ENCODE measurements at regions not wholly inside any gene's neighbourhood (a gene's known extent, or its start where the extent isn't known, plus 50 kb on each side); places are given as distances from the start of the nearest gene placed in this dataset.

DNA sequence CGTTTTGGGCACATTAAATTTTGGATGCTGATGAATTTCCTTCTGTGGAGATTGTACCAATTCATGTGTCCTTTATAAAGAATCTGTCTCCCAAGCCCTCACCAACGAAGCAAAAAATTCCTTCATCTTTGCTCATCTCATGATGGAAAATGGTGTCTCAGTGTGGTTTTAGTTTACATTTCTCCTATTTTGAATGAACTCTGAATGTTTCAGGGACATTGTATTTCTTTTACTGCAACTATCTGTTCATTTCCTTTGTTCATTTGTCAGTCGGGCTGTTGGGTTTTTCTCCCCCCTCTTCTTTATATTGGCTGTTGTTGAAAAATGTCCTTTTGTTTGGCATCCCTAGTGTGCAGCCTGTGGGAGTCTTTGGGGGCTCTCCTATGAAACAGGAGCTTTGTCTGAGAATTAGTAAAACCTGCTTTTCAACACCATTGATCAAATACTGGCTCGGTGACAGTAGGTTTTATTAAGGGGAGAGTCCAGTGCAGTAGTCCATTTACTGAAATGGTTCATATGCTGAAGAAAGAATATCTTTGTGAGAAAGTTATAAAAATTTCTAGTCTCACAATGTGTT lies 91.3 kb upstream of the C1QTNF9B start:
- no peaks in the 10 kb centered on the region for H3K36me3 Mint-ChIP-seq
- H3K27ac Mint-ChIP-seq: no peak overlapping the region
- H3K4me1 Mint-ChIP-seq: no peaks in the 10 kb centered on the region
- H3K9me3 Mint-ChIP-seq: no peaks in the 10 kb centered on the region
- no peak overlapping the region for H3K4me3 Mint-ChIP-seq
- no peak for DNase-seq
- CTCF ChIA-PET: no interaction called here
- peaks cover 38% of the 10 kb centered on the region for H3K27me3 Mint-ChIP-seq

DNA sequence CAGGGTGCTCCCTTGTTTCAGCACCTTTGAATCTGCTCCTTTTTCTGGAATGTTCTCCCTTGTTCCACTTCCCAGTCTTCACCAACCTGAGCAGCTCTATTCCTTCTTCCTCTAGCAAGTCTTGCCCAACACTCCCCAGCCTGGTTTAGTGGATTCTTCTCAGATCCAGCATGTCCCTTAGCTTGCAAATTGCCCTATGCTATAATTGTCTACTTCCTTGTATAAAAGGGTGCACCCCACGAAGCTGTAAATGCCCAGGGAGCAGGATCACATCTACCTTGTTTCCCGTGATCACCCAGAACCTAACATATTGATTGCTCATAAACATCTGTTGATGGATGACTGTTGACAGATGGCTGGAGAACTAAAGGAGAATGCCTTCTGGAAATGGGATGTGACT lies 93.2 kb upstream of the C1QTNF9B start:
- CTCF ChIA-PET: no interaction called here
- no peak for DNase-seq
- no peaks in the 10 kb centered on the region for H3K9me3 Mint-ChIP-seq
- no peaks in the 10 kb centered on the region for H3K36me3 Mint-ChIP-seq
- peaks cover 27% of the 10 kb centered on the region for H3K27me3 Mint-ChIP-seq
- no peak overlapping the region for H3K4me3 Mint-ChIP-seq
- H3K4me1 Mint-ChIP-seq: peaks cover 3% of the 10 kb centered on the region
- no peak overlapping the region for H3K27ac Mint-ChIP-seq

DNA sequence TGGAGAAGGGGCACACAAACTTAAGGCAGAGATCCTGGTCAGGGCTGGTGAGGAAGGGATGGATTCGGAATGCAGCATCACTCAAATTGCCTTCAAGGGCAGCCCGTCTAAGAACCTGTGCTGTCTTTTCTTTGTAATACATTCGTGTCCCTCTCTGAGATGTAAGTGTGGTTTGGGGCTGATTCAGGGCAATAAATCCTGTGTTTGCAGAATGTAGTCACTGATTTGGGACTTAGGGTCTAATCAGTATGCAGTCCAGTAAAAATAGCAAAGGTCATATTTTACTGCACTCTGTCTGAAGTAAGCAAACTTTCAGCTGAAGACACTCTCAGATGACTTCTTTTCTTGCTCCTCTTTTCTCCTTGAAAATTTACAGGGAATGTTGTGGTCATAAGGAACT lies 93.8 kb upstream of the C1QTNF9B start:
- CTCF ChIA-PET: no interaction called here
- H3K4me3 Mint-ChIP-seq: no peak overlapping the region
- peaks cover 22% of the 10 kb centered on the region for H3K27me3 Mint-ChIP-seq
- peaks cover 10% of the 10 kb centered on the region for H3K4me1 Mint-ChIP-seq
- no peaks in the 10 kb centered on the region for H3K36me3 Mint-ChIP-seq
- DNase-seq: no peak
- no peak overlapping the region for H3K27ac Mint-ChIP-seq
- H3K9me3 Mint-ChIP-seq: no peaks in the 10 kb centered on the region

DNA sequence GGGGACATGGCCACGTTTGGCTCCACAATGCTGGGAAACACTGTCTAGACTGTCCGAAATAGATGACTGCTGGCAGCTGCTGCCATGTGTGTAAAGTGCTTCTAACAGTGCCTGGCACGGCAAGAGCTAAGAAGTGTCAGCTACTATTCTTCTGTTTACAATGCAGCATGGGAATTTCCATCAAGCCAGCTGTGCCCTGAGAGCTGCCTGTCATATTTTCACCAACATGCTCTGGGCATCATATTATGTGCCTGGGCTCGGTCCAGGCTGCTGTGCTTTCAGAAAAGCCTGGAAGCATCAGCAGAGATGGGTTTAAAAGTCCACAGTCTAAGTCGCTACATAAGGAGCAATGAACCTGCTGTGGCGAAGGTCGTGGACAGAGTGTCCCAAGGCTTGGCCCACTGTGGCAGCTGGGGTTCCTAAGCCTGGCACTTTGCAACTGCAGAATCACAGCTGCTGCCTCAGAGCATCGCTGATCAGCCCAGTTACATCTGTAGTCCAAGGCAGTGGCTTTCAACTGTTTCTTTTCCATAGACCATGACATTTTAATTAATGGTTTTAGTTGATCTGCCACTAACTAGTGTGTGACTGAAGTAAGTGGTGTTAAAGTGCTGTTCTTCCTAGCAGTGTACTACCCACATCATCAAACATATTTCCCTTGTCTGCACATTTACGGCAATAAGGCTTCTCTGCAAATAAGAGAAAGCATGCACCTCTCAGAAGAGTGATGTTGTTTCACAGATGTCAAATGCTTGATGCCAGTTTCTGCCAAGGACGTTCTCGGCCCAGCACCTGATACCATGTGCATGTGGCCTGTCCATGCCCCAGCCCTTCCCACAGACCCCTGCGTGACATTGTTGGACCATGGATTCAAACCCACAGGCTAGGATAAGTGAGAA lies 95.7 kb upstream of the C1QTNF9B start:
- H3K9me3 Mint-ChIP-seq: no peaks in the 10 kb centered on the region
- peaks cover 2% of the 10 kb centered on the region for H3K36me3 Mint-ChIP-seq
- peaks cover 22% of the 10 kb centered on the region for H3K27me3 Mint-ChIP-seq
- H3K27ac Mint-ChIP-seq: no peak overlapping the region
- DNase-seq: no peak
- no peak overlapping the region for H3K4me3 Mint-ChIP-seq
- CTCF ChIA-PET: no interaction called here
- H3K4me1 Mint-ChIP-seq: peaks cover 11% of the 10 kb centered on the region

DNA sequence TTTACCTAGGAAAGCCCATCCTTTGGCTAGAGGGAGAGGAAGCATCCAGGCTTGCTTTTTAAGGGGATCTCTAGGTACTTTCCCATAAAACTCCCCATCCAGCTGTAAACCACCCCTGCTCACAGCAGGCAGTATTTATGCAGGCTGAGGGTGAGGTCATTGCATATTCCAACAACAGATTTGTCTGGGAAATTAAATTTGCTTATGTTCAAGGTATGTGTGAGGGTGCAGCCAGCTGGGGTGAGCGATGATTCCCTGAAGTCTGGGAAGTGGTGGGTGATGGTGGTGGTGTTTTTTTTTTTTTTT lies 96.3 kb upstream of the C1QTNF9B start:
- Mint-ChIP-seq H3K4me3 (no peak overlapping the region), H3K4me1 (peaks cover 11% of the 10 kb centered on the region), H3K36me3 (peaks cover 2% of the 10 kb centered on the region), H3K9me3 (no peaks in the 10 kb centered on the region), H3K27me3 (peaks cover 22% of the 10 kb centered on the region), H3K27ac (no peak overlapping the region)
- CTCF ChIA-PET: no interaction called here
- DNase-seq: no peak

DNA sequence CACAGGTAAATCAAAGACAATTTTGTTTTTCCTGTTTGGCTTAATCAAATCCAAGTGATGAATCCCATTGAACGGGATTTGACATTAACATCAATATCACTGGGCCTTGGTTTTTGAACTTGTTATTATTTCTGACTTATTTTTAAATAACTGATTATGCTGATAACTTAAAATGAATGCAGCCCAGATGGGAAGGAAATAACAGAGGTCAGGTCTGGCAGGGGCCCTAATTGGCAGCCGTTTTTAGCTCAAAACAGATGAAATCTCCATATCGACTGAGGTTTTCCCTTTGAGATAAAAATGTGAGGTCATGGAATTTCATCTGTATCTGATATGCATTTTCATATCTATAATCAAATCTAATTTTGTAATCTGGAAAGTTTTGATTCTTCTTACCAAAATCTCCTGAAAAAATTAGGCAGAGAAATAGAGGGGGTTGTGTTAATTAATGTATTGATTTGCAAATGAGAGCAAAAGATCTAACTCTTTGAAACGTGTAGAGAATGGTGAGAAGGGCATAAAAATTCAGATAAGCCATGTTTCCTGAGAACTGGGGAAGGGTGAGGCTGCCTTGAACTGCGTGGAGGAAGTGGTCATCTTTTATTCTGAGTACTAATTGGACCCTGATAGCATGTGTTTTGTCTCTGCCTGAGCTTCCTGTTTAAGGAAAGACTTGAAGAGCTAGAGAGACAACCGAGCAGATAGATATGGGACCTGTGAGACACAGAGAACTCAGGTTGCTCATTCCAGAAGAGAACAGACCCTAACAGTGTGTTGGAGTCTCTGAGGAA lies 98.2 kb upstream of the C1QTNF9B start:
- H3K9me3 Mint-ChIP-seq: no peaks in the 10 kb centered on the region
- CTCF ChIA-PET: no interaction called here
- H3K4me1 Mint-ChIP-seq: peaks cover 11% of the 10 kb centered on the region
- DNase-seq: no peak
- H3K36me3 Mint-ChIP-seq: peaks cover 2% of the 10 kb centered on the region
- no peak overlapping the region for H3K4me3 Mint-ChIP-seq
- no peak overlapping the region for H3K27ac Mint-ChIP-seq
- H3K27me3 Mint-ChIP-seq: peaks cover 12% of the 10 kb centered on the region

DNA sequence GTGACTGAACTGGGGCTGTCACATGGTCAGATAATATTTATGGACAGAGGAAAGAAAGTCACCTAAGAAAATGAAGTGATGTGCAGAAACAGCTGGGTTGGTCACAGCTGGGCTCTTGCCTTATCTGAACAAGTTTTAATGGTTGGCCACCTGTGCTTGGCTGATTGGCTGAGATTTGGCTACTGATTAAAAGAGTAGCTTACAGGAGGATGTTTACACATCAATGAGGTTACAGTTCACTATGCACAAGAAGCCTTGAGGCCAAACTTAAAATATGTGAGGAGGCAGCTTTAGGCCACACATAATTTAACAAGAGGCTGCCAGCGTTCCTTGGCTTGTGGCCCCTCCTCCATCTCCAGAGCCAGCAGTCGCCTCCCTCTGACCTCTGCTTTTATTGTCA lies 99.2 kb upstream of the C1QTNF9B start:
- CTCF ChIA-PET: no interaction called here
- Mint-ChIP-seq H3K9me3 (no peaks in the 10 kb centered on the region), H3K36me3 (peaks cover 2% of the 10 kb centered on the region), H3K4me3 (no peak overlapping the region), H3K27ac (no peak overlapping the region), H3K27me3 (peaks cover 4% of the 10 kb centered on the region), H3K4me1 (peaks cover 11% of the 10 kb centered on the region)
- DNase-seq: no peak

DNA sequence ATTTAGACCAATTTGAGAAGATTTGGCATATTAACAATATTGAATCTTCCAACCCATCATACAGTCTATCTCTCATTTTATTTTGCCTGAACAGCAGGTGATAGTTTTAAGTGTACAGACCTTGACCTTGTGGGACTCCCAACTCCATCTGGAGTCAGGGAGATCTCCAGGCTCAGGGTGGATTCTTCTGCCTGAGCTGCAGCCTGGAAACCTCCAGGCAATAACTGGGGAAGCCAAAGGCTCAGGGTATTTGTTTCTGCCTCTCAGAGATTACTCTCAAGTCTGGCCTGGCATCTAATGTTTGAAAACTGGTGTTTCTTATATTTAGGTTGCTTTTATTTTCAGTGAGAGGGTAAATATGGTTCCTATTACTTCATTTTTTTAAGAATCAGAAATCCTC lies 102.1 kb upstream of the C1QTNF9B start:
- H3K36me3 Mint-ChIP-seq: peaks cover 2% of the 10 kb centered on the region
- DNase-seq: no peak
- no peak overlapping the region for H3K4me3 Mint-ChIP-seq
- peaks cover 6% of the 10 kb centered on the region for H3K27me3 Mint-ChIP-seq
- no peaks in the 10 kb centered on the region for H3K9me3 Mint-ChIP-seq
- CTCF ChIA-PET: no interaction called here
- H3K4me1 Mint-ChIP-seq: peaks cover 11% of the 10 kb centered on the region
- H3K27ac Mint-ChIP-seq: no peak overlapping the region

DNA sequence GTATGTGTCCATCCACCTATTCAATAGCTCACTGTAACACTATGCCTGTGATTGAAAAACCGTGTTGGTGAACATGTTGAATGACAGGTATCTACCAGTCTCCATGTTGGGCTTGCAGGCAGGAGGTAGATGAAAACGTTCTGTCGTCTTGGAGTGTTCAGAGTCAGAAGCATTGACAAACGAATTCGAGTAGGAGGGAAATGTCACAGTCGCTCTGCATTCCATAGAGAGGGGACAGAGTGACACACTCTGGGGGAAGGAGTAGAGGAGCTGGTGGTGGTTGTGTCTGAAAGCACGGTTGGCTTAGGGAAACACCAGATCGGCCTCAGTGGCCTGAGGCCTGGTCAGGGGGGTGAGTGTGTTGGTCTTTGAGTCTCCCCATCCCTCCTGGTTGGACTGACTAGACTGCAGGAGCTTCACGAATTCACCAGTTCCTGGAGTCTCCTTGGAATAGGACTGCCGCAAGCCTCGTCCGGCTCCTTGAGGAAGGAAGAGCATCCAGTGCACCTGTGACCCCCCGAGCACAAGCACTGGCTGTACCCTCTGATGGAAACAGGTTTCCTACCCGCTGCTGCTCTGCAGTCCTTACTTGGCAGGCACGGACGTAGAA lies 105.0 kb upstream of the C1QTNF9B start:
- no peaks in the 10 kb centered on the region for H3K9me3 Mint-ChIP-seq
- H3K27ac Mint-ChIP-seq: no peak overlapping the region

DNA sequence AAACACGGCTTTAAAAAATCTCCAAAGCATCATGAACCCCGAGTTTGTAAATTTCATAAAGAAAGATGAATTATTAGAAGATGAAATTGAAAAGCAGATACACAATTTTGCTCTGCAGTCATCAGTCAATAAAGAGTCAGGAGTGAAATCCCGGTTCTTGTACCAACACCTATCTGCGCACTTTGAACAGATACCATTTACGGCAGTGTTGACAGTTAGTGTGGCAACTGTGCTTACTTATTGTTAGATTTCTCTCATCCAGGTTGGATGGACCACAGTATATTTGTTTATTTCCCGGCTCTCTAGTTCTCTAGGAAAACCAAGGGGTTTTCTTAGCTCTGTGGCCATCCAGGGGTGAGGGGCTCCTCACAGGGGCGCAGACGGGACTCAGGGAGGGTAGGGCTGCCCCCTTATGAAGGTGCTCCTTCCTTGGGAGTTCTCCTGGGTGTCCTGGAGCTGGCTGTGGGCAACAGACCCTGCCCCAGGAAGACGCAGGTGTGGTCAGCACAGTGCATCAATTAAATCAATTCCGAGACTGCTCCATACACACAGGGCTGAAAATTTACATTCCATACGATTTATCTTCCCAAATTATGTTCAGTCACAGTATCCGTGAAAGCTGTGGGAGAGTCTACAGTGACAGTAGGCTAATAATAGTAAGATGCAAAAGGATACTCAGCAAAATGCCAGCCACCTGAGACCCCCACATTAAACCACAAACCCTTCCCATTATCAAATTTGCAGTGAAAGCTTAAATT lies 107.0 kb upstream of the C1QTNF9B start:
- Mint-ChIP-seq H3K9me3 (no peaks in the 10 kb centered on the region), H3K4me3 (no peak overlapping the region), H3K4me1 (no peaks in the 10 kb centered on the region), H3K36me3 (no peaks in the 10 kb centered on the region), H3K27ac (no peak overlapping the region), H3K27me3 (peaks cover 24% of the 10 kb centered on the region)
- no peak for DNase-seq
- CTCF ChIA-PET: interaction anchor here (1.2 to 1.4 kb wide), 2 partner anchors 9 to 83 kb away, joined by 3 to 4 read pairs; no protein-coding TSS in a partner anchor

More for the DNA sequence above, 105.0 kb upstream of the C1QTNF9B start:
- Mint-ChIP-seq H3K36me3 (peaks cover 2% of the 10 kb centered on the region), H3K4me1 (no peaks in the 10 kb centered on the region), H3K27me3 (peaks cover 11% of the 10 kb centered on the region), H3K4me3 (no peak overlapping the region)
- no peak for DNase-seq
- CTCF ChIA-PET: no interaction called here

DNA sequence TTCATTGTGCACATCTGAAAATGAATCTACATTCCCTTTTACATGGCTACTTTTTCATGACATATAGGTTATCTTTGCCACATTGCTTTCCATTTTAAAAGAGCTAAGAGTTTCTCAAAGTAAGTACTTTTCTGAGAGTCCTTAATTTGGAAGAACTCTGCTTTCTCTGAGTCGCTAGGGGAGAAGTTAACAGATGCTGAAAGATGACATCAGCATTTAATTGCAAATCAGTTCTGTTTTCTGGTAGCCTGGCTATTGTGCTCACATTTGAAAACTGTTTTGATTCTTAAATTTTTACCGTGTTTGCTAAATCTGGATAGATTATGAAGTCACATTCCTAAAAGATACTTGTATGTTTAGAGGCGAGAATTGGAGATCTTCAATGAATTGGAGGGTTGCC lies 107.7 kb upstream of the C1QTNF9B start:
- Mint-ChIP-seq H3K27ac (no peak overlapping the region), H3K9me3 (no peaks in the 10 kb centered on the region), H3K4me3 (no peak overlapping the region), H3K36me3 (no peaks in the 10 kb centered on the region), H3K4me1 (no peaks in the 10 kb centered on the region), H3K27me3 (peaks cover 24% of the 10 kb centered on the region)
- CTCF ChIA-PET: interaction anchor here (0.6 to 1.6 kb wide), 4 partner anchors 8 to 413 kb away, joined by 3 to 6 read pairs (median 4); no protein-coding TSS in a partner anchor
- no peak for DNase-seq

DNA sequence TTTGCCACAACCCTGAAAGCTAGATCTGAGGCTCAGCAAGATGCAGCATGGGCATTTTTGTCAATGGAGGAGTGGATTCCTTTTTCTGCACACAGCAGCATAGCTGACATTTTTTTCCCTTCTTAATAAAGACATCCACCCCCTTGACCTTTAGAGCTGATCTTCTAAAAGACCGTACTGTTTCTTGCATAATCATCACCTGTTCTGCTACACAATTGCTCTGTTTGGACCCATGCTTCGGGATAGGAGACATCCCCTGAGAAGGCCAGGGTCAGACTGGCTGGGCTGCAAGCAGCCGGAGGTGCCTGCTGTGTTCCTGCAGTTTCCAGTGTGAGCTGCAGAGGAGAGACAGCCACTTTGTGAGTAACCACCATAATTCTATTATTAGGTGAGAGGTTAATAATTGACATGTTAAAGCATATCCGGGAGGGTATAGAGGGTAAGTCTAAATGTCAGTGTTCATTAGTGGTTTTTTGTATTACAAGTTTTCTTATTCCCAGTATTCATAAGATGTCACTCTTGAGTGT lies 108.5 kb upstream of the C1QTNF9B start:
- H3K4me1 Mint-ChIP-seq: no peaks in the 10 kb centered on the region
- no peak for DNase-seq
- CTCF ChIA-PET: interaction anchor here (1.4 to 1.6 kb wide), 2 partner anchors 15 to 84 kb away, joined by 3 to 6 read pairs; no protein-coding TSS in a partner anchor
- H3K4me3 Mint-ChIP-seq: no peak overlapping the region
- peaks cover 24% of the 10 kb centered on the region for H3K27me3 Mint-ChIP-seq
- no peak overlapping the region for H3K27ac Mint-ChIP-seq
- H3K9me3 Mint-ChIP-seq: no peaks in the 10 kb centered on the region
- H3K36me3 Mint-ChIP-seq: no peaks in the 10 kb centered on the region

DNA sequence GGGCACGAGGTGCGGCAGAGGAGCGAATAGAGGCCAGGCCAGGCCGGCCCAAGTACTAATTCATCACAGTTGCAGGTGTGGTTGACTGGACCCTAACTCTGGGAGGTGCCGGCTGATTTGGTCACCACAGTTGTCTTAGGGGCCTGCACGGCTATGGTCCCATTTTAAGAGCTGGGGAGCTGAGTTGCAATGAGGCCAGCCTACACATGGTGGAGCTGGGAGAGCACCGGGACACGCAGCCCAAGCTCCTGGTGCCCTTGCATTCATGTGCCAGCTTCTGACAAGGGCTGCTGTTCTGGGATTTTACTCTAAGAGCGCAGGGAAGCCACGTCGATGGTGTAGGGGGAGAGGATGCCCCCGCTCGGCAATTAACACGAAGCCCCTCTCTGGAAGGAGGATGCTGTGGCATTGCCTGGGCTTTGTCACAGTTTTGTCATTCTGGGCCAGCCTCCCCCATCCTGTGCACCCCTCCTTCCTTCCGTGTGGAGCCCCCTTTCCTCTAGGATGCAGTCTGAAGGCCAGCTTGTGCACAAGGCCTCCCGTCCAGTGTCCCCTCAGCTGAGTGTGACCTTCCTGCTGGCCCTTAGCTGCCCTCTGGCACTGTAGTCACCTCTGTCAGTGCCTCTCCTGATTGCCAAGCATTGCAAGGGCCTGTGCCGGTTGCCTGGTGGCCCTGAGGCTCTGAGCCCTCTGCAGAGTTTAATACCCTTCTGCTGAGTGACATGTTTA lies 109.4 kb upstream of the C1QTNF9B start:
- CTCF ChIA-PET: interaction anchor here (1.6 kb wide), 1 partner anchor 14 kb away, joined by 6 read pairs; no protein-coding TSS in a partner anchor
- no peaks in the 10 kb centered on the region for H3K9me3 Mint-ChIP-seq
- DNase-seq: no peak
- H3K36me3 Mint-ChIP-seq: no peaks in the 10 kb centered on the region
- H3K4me1 Mint-ChIP-seq: no peaks in the 10 kb centered on the region
- H3K27ac Mint-ChIP-seq: no peak overlapping the region
- H3K27me3 Mint-ChIP-seq: peaks cover 26% of the 10 kb centered on the region
- H3K4me3 Mint-ChIP-seq: no peak overlapping the region

All from activated naive CD4-positive, alpha-beta T cell treated with anti-CD3 and anti-CD28 coated beads, Interleukin-2, amount 10 ng/mL, durations not matched to agents 7 days and 5 days (primary cell).